Sigmoid colon (tissue), 6 donors: ENCODE measurements at regions not wholly inside any gene's neighbourhood (a gene's known extent, or its start where the extent isn't known, plus 50 kb on each side); places are given as distances from the start of the nearest gene placed in this dataset.

ENCODE experiments used
- DNase-seq: peaks from one replicate; pipeline ENCODE4 v3.0.0-alpha.2; 2019
- H3K27ac ChIP-seq, 4 donors: fragments of 200-600 bp; sonication (generic); one replicate each; pipeline ENCODE4 v1.5.1; 2016 to 2019; ENCODE audit warnings: mild to moderate bottlenecking in 1 of 4
- H3K27me3 ChIP-seq, 3 donors: fragments of 200-600 bp; sonication (generic); one replicate each; pipeline ENCODE4 v1.5.1; 2019; ENCODE audit warnings: mild to moderate bottlenecking in 1 of 3
- H3K36me3 ChIP-seq, 4 donors: fragments of 200-600 bp; sonication (generic); one replicate each; pipeline ENCODE4 v1.5.1; 2016 to 2019
- H3K4me1 ChIP-seq, 4 donors: fragments of 200-600 bp; sonication (generic); one replicate each; pipeline ENCODE4 v1.5.1; 2017 to 2019
- H3K4me3 ChIP-seq, 4 donors: fragments of 200-600 bp; sonication (generic); one replicate each; pipeline ENCODE4 v1.5.1; 2017 to 2019; ENCODE audit warnings: mild to moderate bottlenecking in 2 of 4, moderate library complexity in 1 of 4
- H3K9me3 ChIP-seq, 4 donors: fragments of 200-600 bp in 3 of 4; sonication (generic) in 3 of 4; one replicate each; pipeline versions ENCODE4 v1.5.1 to v1.6.1; 2013 to 2019
- EP300 ChIP-seq, 4 donors: sonication (generic); formaldehyde crosslinking; IDR thresholded peaks; one replicate each; pipeline ENCODE4 v1.6.1; 2017; ENCODE audit warnings: antibody characterized with exemption in 4 of 4
- POLR2A ChIP-seq, 2 donors: fragments of 450-650 bp; IDR thresholded peaks; one replicate each; pipeline ENCODE4 v1.6.1; 2016; ENCODE audit warnings: antibody characterized with exemption in 2 of 2, mild to moderate bottlenecking in 2 of 2, moderate library complexity in 2 of 2
- POLR2AphosphoS5 ChIP-seq, 4 donors: sonication (generic); formaldehyde crosslinking; IDR thresholded peaks; one replicate each; pipeline ENCODE4 v1.6.1; 2017; ENCODE audit warnings: antibody characterized with exemption in 4 of 4
- WGBS, 2 donors: extraction: QIAGEN DNeasy Blood & Tissue Kit; methylation state at CpG; one replicate each; pipeline ENCODE4 v1.1.7; 2013; 5-methylcytosine and 5-hydroxymethylcytosine counted together
- intact Hi-C: fragments of 100-400 bp; cut with DNase I; formaldehyde crosslinking; loops from one replicate; pipeline ENCODE4 v1.15.1; 2023
- TF ChIP-seq, protein P1 (sequence below), 4 experiments: fragments of 450-650 bp in 3 of 4; fragments of 200-600 bp in 1 of 4; IDR thresholded peaks; one replicate each; pipeline ENCODE4 v1.5.1; 2016 to 2019; ENCODE audit warnings: antibody characterized with exemption in 4 of 4, mild to moderate bottlenecking in 3 of 4, moderate library complexity in 2 of 4
- donor health status: healthy with polysubstance abuse.
- donor health status: healthy.

DNA sequence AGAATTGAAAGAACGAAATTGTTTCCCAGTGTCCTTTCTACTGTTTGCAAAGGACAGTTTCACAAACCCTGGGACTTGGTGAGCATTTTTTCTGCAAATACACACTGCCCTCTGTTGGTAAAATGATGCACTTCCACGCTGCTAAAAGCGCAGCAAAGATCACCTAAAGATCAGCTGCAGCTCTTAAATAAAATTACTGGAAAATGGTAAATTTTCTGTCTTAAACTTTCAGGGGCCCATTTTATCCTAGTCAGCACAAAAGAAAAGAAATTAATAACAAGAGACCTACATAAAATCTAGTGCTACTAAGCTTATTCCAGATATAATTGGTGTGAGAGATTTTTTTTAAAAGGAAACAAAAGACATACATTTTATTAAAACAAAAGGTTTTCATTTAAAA, 566.0 kb downstream of the CAAP1 start:
- Histone ChIP-seq H3K27me3 (no peaks in the 10 kb centered on the region), H3K4me3 (no peak overlapping the region), H3K9me3 (no peaks in the 10 kb centered on the region), H3K36me3 (no peaks in the 10 kb centered on the region), H3K4me1 (peaks cover 0 to 28% (median 18%) of the 10 kb centered on the region in 4 donors), H3K27ac (no peak overlapping the region)
- TF ChIP-seq, protein P1, sequence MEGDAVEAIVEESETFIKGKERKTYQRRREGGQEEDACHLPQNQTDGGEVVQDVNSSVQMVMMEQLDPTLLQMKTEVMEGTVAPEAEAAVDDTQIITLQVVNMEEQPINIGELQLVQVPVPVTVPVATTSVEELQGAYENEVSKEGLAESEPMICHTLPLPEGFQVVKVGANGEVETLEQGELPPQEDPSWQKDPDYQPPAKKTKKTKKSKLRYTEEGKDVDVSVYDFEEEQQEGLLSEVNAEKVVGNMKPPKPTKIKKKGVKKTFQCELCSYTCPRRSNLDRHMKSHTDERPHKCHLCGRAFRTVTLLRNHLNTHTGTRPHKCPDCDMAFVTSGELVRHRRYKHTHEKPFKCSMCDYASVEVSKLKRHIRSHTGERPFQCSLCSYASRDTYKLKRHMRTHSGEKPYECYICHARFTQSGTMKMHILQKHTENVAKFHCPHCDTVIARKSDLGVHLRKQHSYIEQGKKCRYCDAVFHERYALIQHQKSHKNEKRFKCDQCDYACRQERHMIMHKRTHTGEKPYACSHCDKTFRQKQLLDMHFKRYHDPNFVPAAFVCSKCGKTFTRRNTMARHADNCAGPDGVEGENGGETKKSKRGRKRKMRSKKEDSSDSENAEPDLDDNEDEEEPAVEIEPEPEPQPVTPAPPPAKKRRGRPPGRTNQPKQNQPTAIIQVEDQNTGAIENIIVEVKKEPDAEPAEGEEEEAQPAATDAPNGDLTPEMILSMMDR (IDR thresholded peaks at IDR 0.05) = peak; percentile 34 to 74 (median 50)
- TF ChIP-seq EP300 (IDR thresholded peaks at IDR 0.05) = no peak
- no peak for DNase-seq
- WGBS, 2 donors = 1 to 2% methylated on average over 3 of the region's 3 CpGs
- intact Hi-C loops = loop anchor here (10.0 kb wide), 1 partner anchor 362 kb away; no protein-coding TSS in a partner anchor

- Histone ChIP-seq H3K4me3 (no peak overlapping the region), H3K4me1 (peaks cover 0 to 28% (median 18%) of the 10 kb centered on the region in 4 donors), H3K27me3 (no peaks in the 10 kb centered on the region), H3K27ac (no peak overlapping the region), H3K36me3 (no peaks in the 10 kb centered on the region), H3K9me3 (no peaks in the 10 kb centered on the region)
- intact Hi-C loops = loop anchor here (10.0 kb wide), 1 partner anchor 361 kb away; no protein-coding TSS in a partner anchor
- TF ChIP-seq POLR2AphosphoS5 (IDR thresholded peaks at IDR 0.05) (no peak), POLR2A (IDR thresholded peaks at IDR 0.05) (no peak), EP300 (IDR thresholded peaks at IDR 0.05) (no peak)
- TF ChIP-seq, protein P1 (IDR thresholded peaks at IDR 0.05) = no peak
- DNase-seq = no peak
These were observed 567.2 kb downstream of the CAAP1 start for GRCh38 chr9:26325444-26325829.

DNA sequence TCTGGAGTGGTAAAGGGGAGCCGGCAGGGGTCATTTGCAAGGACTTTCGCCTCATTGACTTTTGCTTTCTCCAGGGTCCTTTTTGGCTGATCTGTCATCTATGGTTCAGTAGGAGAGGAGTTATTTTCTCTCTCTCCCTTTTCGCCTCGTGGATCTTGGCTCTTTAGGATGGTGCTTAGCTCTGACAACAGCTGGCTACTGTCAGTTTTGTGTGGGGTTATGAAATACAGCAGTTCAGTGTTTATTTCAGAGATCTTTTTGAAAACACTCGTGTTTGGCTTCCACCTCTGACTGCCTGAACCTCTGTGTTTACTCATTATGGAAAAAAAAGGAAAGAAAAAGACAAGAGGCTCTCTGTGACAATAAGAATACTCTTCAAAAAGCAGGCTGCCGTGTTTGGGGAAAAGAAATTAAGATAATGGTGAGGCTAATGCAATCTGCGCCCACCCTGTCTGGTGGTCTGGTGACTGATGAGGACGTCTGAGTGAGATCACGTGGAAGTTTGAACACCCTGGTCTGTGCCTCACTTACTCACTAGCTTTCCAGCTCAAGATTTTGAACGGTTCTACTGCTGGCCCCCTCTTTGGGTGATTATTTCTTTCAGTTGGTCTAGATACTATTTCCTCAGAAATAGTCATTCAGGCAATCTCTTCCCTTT, 567.7 kb downstream of the CAAP1 start:
- DNase-seq = no peak
- no peaks in the 10 kb centered on the region for H3K9me3 ChIP-seq
- no peaks in the 10 kb centered on the region for H3K36me3 ChIP-seq
- WGBS, 2 donors = 58 to 62% methylated on average over 10 of the region's 10 CpGs
- peaks cover 0 to 28% (median 18%) of the 10 kb centered on the region in 4 donors for H3K4me1 ChIP-seq
- no peak overlapping the region for H3K4me3 ChIP-seq
- H3K27me3 ChIP-seq = no peaks in the 10 kb centered on the region
- no peak for TF ChIP-seq POLR2A (IDR thresholded peaks at IDR 0.05)
- TF ChIP-seq, protein P1 (IDR thresholded peaks at IDR 0.05) = no peak
- TF ChIP-seq POLR2AphosphoS5 (IDR thresholded peaks at IDR 0.05) = peak in 2 of 4 donors; percentile 61 to 76
- peak overlapping the region in 1 of 4 donors; percentile 15 for H3K27ac ChIP-seq
- intact Hi-C loops = loop anchor here (10.0 kb wide), 1 partner anchor 360 kb away; no protein-coding TSS in a partner anchor

GRCh38 chr9:26321935-26322334, 570.7 kb downstream of the CAAP1 start:
- H3K9me3 ChIP-seq = no peaks in the 10 kb centered on the region
- TF ChIP-seq POLR2AphosphoS5 (IDR thresholded peaks at IDR 0.05) (no peak), EP300 (IDR thresholded peaks at IDR 0.05) (no peak), POLR2A (IDR thresholded peaks at IDR 0.05) (no peak)
- TF ChIP-seq, protein P1 (IDR thresholded peaks at IDR 0.05) = no peak
- H3K4me3 ChIP-seq = no peak overlapping the region
- no peaks in the 10 kb centered on the region for H3K27me3 ChIP-seq
- H3K4me1 ChIP-seq = peaks cover 0 to 28% (median 18%) of the 10 kb centered on the region in 4 donors
- no peak for DNase-seq
- H3K27ac ChIP-seq = no peak overlapping the region
- WGBS, 2 donors = 78 to 89% methylated on average over 3 of the region's 3 CpGs
- H3K36me3 ChIP-seq = no peaks in the 10 kb centered on the region
- intact Hi-C loops = loop anchor here (10.0 kb wide), 1 partner anchor 357 kb away; no protein-coding TSS in a partner anchor
